IMR-90 (cell line): ENCODE measurements at regions not wholly inside any gene's neighbourhood (a gene's known extent, or its start where the extent isn't known, plus 50 kb on each side); places are given as distances from the start of the nearest gene placed in this dataset.

Source experiments
- BHLHE40 ChIP-seq: fragments of 150-350 bp; IDR thresholded peaks from 2 replicates; pipeline ENCODE4 v1.6.1; 2016; ENCODE audit warnings: mild to moderate bottlenecking, low read depth, low read length
- CEBPB ChIP-seq: IDR thresholded peaks from 2 replicates; pipeline ENCODE4 v1.6.1; 2012; ENCODE audit warnings: low read depth, low read length, improper control_type of control experiment
- CHD1 ChIP-seq: IDR thresholded peaks from 2 replicates; pipeline ENCODE4 v1.6.1; 2012; ENCODE audit warnings: low read depth, low read length, improper control_type of control experiment
- CTCF ChIP-seq: conservative IDR thresholded peaks from 2 replicates; pipeline ENCODE4 v1.5.1; 2012; ENCODE audit warnings: mild to moderate bottlenecking, low read depth, low read length, improper control_type of control experiment
- ELK1 ChIP-seq: fragments of 150-350 bp; IDR thresholded peaks from 2 replicates; pipeline ENCODE4 v1.6.1; 2016; ENCODE audit warnings: low read depth, mild to moderate bottlenecking, low read length, moderate library complexity, borderline replicate concordance
- FOS ChIP-seq: fragments of 150-350 bp; IDR thresholded peaks from 2 replicates; pipeline ENCODE4 v1.6.1; 2016; ENCODE audit warnings: low read depth, low read length
- MAFK ChIP-seq: IDR thresholded peaks from 2 replicates; pipeline ENCODE4 v1.6.1; 2012; ENCODE audit warnings: low read depth, low read length, improper control_type of control experiment
- MAZ ChIP-seq: IDR thresholded peaks from 2 replicates; pipeline ENCODE4 v1.6.1; 2012; ENCODE audit warnings: low read depth, mild to moderate bottlenecking, low read length, improper control_type of control experiment, moderate library complexity, borderline replicate concordance
- MXI1 ChIP-seq: IDR thresholded peaks from 2 replicates; pipeline ENCODE4 v1.6.1; 2012; ENCODE audit warnings: low read depth, mild to moderate bottlenecking, low read length, moderate library complexity, borderline replicate concordance
- POLR2A ChIP-seq: IDR thresholded peaks from 2 replicates; pipeline ENCODE4 v1.6.1; 2012; ENCODE audit warnings: mild to moderate bottlenecking, low read depth, low read length
- RCOR1 ChIP-seq: IDR thresholded peaks from 2 replicates; pipeline ENCODE4 v1.6.1; 2012; ENCODE audit warnings: mild to moderate bottlenecking, low read length, improper control_type of control experiment; ENCODE audit not compliant: insufficient replicate concordance
- RFX5 ChIP-seq: IDR thresholded peaks from 2 replicates; pipeline ENCODE4 v1.8.0; 2012; ENCODE audit warnings: low read depth, mild to moderate bottlenecking, low read length, moderate library complexity
- SMC3 ChIP-seq: fragments of 150-350 bp; IDR thresholded peaks from 2 replicates; pipeline ENCODE4 v1.6.1; 2016; ENCODE audit warnings: low read depth, mild to moderate bottlenecking, antibody characterized with exemption, low read length, moderate library complexity
- TF ChIP-seq, protein P1 (sequence below): fragments of 150-350 bp; IDR thresholded peaks from 2 replicates; pipeline ENCODE4 v1.6.1; 2017; ENCODE audit warnings: mild to moderate bottlenecking, antibody characterized with exemption, low read length, low read depth

DNA sequence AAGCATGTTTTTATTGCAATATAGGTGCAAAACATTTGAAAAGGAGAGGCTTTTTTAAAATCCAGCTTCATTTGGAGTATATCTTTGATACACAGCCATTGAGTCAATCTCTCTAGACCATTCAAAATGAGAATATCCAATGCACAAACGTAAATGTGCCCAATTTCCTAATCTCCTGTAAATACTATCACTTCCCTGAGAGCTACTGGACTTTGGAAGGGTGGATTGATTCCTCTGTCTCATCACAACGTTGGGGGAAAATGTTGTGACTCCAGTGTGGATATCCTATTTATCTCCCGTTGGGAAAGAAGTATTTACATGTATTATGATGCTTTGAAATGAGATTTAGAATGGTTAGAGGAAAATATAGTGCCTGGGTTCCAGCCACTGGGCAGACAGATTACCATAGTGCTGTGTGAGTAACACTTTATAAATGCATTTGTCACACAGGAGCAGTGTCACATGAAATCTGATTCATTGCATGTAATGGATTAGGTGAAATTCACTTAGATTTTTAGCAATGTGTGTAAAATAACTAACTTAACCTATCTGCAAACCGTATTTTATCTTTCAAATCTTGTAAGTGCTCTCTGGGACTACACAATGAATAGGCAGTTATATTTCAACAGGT is 64.4 kb upstream of the VCX3A start:
- TF ChIP-seq POLR2A (no peak), CTCF (no peak), BHLHE40 (no peak), RFX5 (no peak), MAFK (no peak), FOS (no peak), MAZ (no peak), SMC3 (no peak), CEBPB (no peak), CHD1 (no peak), RCOR1 (no peak), MXI1 (no peak), ELK1 (no peak)
- TF ChIP-seq, protein P1, sequence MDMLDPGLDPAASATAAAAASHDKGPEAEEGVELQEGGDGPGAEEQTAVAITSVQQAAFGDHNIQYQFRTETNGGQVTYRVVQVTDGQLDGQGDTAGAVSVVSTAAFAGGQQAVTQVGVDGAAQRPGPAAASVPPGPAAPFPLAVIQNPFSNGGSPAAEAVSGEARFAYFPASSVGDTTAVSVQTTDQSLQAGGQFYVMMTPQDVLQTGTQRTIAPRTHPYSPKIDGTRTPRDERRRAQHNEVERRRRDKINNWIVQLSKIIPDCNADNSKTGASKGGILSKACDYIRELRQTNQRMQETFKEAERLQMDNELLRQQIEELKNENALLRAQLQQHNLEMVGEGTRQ, result no peak
